ENCODE measurements at regions not wholly inside any gene's neighbourhood (a gene's known extent, or its start where the extent isn't known, plus 50 kb on each side); places are given as distances from the start of the nearest gene placed in this dataset.

GRCh38 chr5:172553167-172553566 lies 87.9 kb upstream of the NEURL1B start:
- intact Hi-C loops (cut with DNase I): no loop called here
- DNase-seq: no peak

- DNase-seq: no peak
- intact Hi-C loops (cut with DNase I): no loop called here
Observed at GRCh38 chr5:172550996-172551395, 90.1 kb upstream of the NEURL1B start.

DNA sequence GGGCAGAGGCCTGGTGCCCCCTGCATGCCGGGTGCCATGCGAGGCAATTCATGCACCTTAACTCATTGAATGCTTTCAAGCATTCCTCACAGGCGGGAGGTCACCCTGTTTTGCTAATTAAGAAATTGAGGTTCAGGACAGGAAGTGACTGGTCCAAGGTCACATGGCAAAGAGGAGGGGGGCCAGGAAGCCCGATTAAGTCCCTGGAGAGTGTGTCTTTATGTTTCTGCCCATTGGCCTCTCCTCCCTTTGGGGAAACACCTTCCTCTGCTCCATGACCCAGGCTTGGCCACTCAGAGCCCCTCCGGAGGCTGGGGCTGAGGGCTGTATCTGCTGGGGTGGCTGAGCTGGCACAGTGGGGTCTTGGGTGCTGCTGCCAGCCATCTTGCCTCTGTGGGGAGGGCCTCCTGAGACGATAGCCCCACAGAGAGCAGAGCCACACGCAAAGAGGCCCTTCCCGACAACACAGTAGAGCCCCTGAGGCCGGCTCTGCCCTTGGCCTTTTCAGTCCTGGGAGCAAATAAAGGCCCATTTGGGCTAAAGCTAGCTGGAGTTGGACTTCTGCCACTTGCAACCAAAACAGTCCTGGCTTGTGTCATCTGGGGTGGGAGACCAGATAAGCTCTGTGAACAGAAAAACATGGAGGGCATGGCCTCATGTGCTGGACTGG lies 90.8 kb upstream of the NEURL1B start:
- no peak for DNase-seq
- intact Hi-C loops (cut with DNase I): no loop called here

- no peak for DNase-seq
- intact Hi-C loops (cut with DNase I): no loop called here
Observed at GRCh38 chr5:172549696-172550095, 91.4 kb upstream of the NEURL1B start.

DNA sequence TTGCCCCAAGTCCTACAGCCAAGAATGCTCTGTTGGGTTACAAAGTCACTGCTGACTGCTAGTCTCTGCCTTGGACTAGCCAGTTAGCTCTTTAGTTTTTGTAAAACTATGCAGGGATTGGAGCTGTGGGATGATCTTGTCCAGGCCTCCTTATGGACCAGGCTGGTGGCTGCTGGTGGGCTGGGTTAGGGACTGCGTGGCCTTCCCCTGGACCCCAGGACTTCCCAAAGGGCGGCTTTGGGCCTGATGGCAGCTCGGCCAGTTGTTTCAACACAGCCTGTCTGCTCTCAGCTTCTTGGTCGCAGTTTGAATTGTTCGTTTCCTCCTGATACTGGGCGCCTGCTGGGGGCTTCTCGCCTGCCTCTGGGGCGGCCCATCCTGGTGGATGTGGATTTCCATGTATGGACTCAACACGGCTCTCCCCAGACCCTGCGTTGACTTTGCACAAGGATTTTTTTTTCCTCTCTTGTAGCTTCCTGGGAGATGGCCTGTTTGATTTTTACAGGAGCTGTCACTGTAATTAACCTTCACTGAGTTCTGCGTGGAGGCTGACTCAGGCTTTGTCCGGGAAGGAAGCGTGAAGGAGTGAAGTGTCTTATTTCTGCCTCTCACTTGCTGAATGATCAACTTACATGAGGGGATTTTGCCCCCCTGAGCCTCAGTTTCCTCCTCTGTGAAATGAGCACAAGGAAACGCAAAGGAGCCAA lies 91.9 kb upstream of the NEURL1B start:
- intact Hi-C loops (cut with DNase I): no loop called here
- peak in 8 of 42 donors; percentile 16 to 56 (median 38) for DNase-seq

- peak in 26 of 42 donors; percentile 18 to 70 (median 44) for DNase-seq
- intact Hi-C loops (cut with DNase I): no loop called here
Observed at GRCh38 chr5:172548311-172548731, 92.7 kb upstream of the NEURL1B start.

DNA sequence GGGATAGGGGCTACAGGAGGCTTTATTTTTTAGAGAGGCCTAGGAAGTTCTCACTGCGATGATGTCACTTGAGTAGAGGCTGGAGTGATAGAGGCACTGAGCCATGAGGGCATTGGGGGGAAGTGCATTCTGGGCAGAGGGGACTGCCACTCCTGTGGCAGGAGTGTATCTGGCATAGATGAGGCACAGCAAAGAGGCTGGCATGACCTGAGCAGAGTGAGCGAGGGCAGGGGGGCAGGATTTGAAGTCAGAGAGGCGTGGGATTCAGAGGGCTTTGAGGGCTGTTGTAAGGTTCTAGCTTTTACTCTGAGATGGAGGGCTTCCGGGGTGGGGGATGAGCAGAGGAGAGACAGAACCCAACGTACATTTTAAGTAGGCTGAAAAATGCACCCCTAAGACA lies 91.9 kb upstream of the SH3PXD2B start:
- peak in 1 of 42 donors; percentile 1 for DNase-seq
- intact Hi-C loops (cut with DNase I): no loop called here

- intact Hi-C loops (cut with DNase I): no loop called here
- DNase-seq: peak in 2 of 42 donors; percentile 4
Observed at GRCh38 chr5:172545291-172545801, 91.0 kb upstream of the SH3PXD2B start.

- no peak for DNase-seq
- intact Hi-C loops (cut with DNase I): no loop called here
Observed at GRCh38 chr5:172544371-172545095, 90.2 kb upstream of the SH3PXD2B start.

DNA sequence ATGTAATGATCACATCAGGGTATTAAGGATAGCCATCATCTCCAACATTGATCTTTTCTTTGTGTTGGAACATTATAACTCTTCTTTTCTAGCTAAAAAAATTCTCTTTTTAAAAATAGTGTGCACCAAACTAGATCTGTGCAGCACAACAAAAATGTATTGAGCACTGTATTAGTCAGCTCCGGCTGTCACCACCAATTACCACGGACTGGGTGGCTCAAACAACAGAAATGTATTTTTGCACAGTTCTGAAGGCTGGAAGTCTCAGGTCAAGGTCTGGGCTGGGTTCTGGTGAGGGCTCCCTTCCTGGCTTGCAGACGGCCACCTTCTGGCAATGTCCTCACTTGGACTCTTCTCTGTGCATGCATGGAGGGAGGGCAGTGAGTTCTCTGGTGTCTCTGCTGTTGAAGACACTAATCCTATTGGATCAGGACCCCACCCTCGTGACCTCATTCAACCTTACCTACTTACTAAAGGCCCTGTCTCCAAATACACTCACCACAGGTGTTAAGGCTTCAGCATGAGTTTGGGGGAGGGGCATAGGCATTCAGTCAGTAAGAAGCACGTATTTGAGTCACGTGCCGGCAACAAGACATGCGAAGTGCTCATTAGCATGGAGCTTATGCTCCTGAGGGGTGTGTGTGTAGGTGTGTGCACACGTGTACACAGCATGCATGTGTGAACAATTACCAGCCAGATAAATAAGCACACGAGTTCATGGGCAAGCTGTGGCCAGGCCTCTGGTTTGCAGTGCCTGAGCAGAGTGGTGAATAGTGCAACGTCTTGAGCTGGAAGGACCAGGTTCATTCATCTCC lies 89.4 kb upstream of the SH3PXD2B start:
- intact Hi-C loops (cut with DNase I): no loop called here
- peak in 2 of 42 donors; percentile 6 to 7 for DNase-seq

GRCh38 chr5:172542651-172543131 lies 88.4 kb upstream of the SH3PXD2B start:
- peak in 4 of 42 donors; percentile 2 to 31 (median 14) for DNase-seq
- intact Hi-C loops (cut with DNase I): no loop called here

DNA sequence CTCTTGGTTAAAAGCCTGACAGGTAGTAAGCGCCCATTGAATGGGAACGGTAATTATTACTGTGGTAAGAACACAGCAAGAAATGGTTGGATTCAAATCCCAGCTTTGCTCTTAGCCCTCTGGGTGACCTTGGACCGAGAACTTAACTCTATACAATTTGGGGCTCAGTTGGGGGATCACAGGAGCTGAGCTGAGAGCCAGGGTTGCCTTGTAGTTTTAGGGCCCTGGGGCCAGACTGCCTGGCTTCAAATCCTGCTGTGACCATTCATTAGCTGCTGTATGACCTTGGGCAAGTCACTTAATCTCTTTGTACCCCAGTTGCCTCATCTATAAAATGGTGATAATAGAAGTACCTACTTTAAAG lies 87.4 kb upstream of the SH3PXD2B start:
- intact Hi-C loops (cut with DNase I): no loop called here

DNA sequence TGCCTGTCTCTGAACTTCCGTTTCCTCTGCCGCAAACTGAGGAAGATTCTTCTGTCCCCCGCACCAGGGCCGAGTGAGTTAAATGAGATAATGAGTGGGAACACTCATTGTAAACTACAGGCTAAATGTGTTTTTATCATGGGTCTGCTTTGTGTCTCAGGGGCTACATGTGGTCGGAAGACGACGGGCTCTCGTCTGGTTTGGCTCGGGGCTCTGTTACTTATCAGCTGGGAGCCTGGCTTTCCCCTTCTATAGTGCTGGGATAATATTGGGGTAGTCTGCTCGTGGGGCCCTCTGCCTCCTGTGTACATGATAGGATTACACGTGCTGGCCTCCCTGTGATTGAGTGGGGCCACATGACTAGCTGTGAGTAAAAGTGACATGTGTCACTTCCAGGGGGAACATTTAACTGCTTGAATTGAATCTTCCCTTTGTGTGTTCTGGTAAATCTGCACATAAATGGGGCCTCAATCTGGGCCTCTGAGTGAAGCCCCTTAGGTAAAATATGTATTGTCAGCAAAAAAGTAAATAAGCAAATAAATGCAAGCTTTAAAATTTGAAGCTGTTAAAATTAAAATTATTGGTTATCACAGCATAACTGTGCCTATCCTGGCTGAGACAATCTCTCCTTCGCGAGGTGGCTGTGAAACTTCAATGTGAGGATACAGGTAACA lies 86.9 kb upstream of the SH3PXD2B start:
- intact Hi-C loops (cut with DNase I): no loop called here
- peak in 5 of 42 donors; percentile 8 to 24 (median 21) for DNase-seq

More for the DNA sequence above, 87.4 kb upstream of the SH3PXD2B start:
- DNase-seq: peak in 2 of 42 donors; percentile 9 to 10

GRCh38 chr5:172540099-172540870 lies 86.0 kb upstream of the SH3PXD2B start:
- intact Hi-C loops (cut with DNase I): no loop called here
- peak in 3 of 42 donors; percentile 6 to 10 (median 6) for DNase-seq

- DNase-seq: no peak
- intact Hi-C loops (cut with DNase I): no loop called here
Observed at GRCh38 chr5:172535108-172535445, 80.8 kb upstream of the SH3PXD2B start.

DNA sequence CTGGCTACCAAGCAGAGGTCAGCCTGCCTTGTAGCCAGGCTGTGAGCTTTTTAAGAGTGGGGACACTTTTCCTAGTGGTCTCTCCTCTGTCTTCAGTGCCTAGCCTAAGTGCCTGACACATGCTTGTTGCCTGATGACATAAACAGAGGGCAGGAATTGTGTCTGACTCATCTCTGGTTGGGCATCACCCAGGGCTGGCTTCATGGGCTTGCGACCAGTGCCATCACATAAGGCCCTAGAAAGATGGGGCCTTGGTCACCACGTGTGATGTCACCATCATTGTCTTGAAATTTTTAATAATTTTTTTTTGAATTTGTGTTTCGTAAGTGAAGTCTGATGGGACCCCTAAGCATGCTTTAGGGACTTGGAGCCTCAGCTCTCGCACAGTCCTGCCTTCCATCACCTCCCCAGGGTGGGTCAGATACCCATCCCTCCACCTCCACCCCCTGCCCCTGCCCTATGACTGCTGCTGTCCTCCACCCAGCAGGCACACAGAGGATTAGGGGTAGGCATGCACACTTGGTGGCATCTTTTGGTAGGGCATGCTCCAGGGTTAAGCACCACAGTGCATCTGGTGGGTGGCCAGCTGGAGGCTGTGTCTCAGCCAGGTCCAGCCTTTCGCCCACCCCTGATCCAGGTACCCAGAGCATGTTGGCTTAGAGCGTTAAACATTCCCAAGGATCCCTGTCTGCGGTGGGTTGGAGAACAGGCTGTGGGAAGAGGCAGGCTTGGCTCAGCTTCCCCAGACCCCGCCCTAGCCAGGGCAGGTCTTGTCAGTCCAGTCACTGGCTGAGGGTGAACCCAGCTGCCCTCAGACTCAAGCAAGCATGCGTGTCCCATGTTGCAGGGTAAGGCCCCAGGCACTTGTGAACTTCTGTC lies 80.1 kb upstream of the SH3PXD2B start:
- intact Hi-C loops (cut with DNase I): no loop called here
- DNase-seq: peak in 2 of 42 donors; percentile 35 to 41
